WTC11 (cell line): ENCODE measurements at regions not wholly inside any gene's neighbourhood (a gene's known extent, or its start where the extent isn't known, plus 50 kb on each side); places are given as distances from the start of the nearest gene placed in this dataset.
A peak's percentile ranks its signal among the peaks of the same experiment; 100 is the strongest.

Source experiments
- ATAC-seq: fragments of 200-7000 bp; cut with Tn5 transposase; 2 replicates; pipeline ENCODE4 v1.10.0; 2021; ENCODE audit warnings: mild to moderate bottlenecking, moderate library complexity
- CTCF ChIA-PET: fragments of 300-600 bp; sonication (Branson Sonifier 250); formaldehyde crosslinking; loops from one replicate; lab custom pipeline; 2021; ENCODE audit warnings: antibody characterized with exemption; lab: Charles Lee
- POLR2A ChIA-PET: fragments of 350-600 bp; sonication (Branson Sonifier 250); formaldehyde crosslinking; loops from one replicate; lab custom pipeline; 2021; ENCODE audit warnings: antibody characterized with exemption; lab: Charles Lee
- DNase-seq: peaks from one replicate; pipeline ENCODE4 v3.0.0; 2021; ENCODE audit warnings: low spot score
- H3K27ac Mint-ChIP-seq: 2 replicates; pipeline ENCODE4 v1.8.0; 2021; ENCODE audit warnings: mixed read lengths
- H3K27me3 Mint-ChIP-seq: 2 replicates; pipeline ENCODE4 v1.8.0; 2021; ENCODE audit warnings: low read depth, mild to moderate bottlenecking, moderate library complexity, mixed read lengths
- H3K36me3 Mint-ChIP-seq: 2 replicates; pipeline ENCODE4 v1.8.0; 2021; ENCODE audit warnings: mixed read lengths
- H3K4me1 Mint-ChIP-seq: 2 replicates; pipeline ENCODE4 v1.8.0; 2022; ENCODE audit warnings: mixed read lengths
- H3K4me3 Mint-ChIP-seq: 2 replicates; pipeline ENCODE4 v1.8.0; 2021; ENCODE audit warnings: mild to moderate bottlenecking, moderate library complexity, mixed read lengths
- H3K9me3 Mint-ChIP-seq: 2 replicates; pipeline ENCODE4 v1.8.0; 2021; ENCODE audit warnings: mixed read lengths
- ELF4 ChIP-seq: sonication (generic); formaldehyde crosslinking; IDR thresholded peaks from 2 replicates; pipeline ENCODE4 v1.8.1; 2022; ENCODE audit warnings: low read depth, mild to moderate bottlenecking, moderate library complexity, missing genetic modification reagents
- ETV6 ChIP-seq: sonication (generic); formaldehyde crosslinking; IDR thresholded peaks from 2 replicates; pipeline ENCODE4 v1.8.1; 2022; ENCODE audit warnings: mild to moderate bottlenecking, missing genetic modification reagents
- JAZF1 ChIP-seq: fragments of 250-450 bp; sonication (Bioruptor Pico); IDR thresholded peaks from 2 replicates; pipeline ENCODE4 v1.9.0; 2021; ENCODE audit warnings: moderate library complexity, mild to moderate bottlenecking, inconsistent platforms
- KAT7 ChIP-seq: sonication (generic); formaldehyde crosslinking; IDR thresholded peaks from 2 replicates; pipeline ENCODE4 v1.8.1; 2023; ENCODE audit warnings: missing genetic modification reagents, mild to moderate bottlenecking, borderline replicate concordance
- SMAD3 ChIP-seq: sonication (generic); formaldehyde crosslinking; IDR thresholded peaks from 2 replicates; pipeline ENCODE4 v1.8.0; 2022; ENCODE audit warnings: missing genetic modification reagents, mild to moderate bottlenecking, borderline replicate concordance
- TCF7 ChIP-seq: sonication (generic); formaldehyde crosslinking; IDR thresholded peaks from 2 replicates; pipeline ENCODE4 v1.8.0; 2022; ENCODE audit warnings: mild to moderate bottlenecking, low read depth, missing genetic modification reagents, moderate library complexity
- TF ChIP-seq, protein P1 (sequence below): fragments of 250-450 bp; sonication (Bioruptor Pico); IDR thresholded peaks from 2 replicates; pipeline ENCODE4 v1.8.0; 2021; ENCODE audit warnings: mild to moderate bottlenecking
- TF ChIP-seq, protein P2 (sequence below): sonication (generic); formaldehyde crosslinking; IDR thresholded peaks from 2 replicates; pipeline ENCODE4 v1.8.1; 2023; ENCODE audit warnings: mild to moderate bottlenecking, missing genetic modification reagents, borderline replicate concordance
- TF ChIP-seq, protein P3 (sequence below): fragments of 250-450 bp; sonication (Bioruptor Pico); IDR thresholded peaks from 2 replicates; pipeline ENCODE4 v1.9.0; 2021; ENCODE audit warnings: mild to moderate bottlenecking
- TF ChIP-seq, protein P4 (sequence below): sonication (generic); formaldehyde crosslinking; conservative IDR thresholded peaks from 2 replicates; pipeline ENCODE4 v1.8.1; 2023; ENCODE audit warnings: mild to moderate bottlenecking, low read depth, missing genetic modification reagents, moderate library complexity
- TF ChIP-seq, protein P5 (sequence below): sonication (generic); formaldehyde crosslinking; IDR thresholded peaks from 2 replicates; pipeline ENCODE4 v1.8.0; 2022; ENCODE audit warnings: mild to moderate bottlenecking, missing genetic modification reagents

DNA sequence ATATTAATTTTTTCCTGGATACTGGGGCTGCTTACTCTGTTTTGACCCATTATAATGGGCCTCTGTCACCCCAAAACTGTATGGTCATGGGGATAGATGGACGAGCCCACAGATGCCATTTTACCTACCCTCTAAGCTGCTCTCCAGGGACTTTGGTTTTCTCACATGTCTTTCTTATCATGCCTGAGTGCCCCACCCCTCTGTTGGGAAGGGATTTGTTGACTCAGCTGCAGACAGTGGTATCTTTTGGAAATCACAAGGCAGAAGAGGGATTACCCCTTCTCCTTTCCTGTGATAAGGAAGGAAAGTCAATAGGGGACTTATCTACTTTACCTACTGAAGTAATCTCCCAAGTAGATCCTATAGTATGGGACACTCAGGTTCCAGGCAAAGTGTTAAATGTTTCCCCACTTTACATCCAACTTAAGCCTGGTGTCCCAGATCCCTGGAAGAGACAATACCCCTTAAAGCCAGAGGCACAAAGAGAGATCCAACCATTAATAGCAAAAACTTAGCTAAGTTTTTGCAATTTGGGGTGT, 182.7 kb downstream of the RNF152 start:
- ChIA-PET POLR2A (no interaction called here), CTCF (no interaction called here)
- no peak for TF ChIP-seq KAT7 (CRISPR knock-in tag)
- TF ChIP-seq JAZF1: no peak
- TF ChIP-seq, protein P1, sequence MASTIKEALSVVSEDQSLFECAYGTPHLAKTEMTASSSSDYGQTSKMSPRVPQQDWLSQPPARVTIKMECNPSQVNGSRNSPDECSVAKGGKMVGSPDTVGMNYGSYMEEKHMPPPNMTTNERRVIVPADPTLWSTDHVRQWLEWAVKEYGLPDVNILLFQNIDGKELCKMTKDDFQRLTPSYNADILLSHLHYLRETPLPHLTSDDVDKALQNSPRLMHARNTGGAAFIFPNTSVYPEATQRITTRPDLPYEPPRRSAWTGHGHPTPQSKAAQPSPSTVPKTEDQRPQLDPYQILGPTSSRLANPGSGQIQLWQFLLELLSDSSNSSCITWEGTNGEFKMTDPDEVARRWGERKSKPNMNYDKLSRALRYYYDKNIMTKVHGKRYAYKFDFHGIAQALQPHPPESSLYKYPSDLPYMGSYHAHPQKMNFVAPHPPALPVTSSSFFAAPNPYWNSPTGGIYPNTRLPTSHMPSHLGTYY (CRISPR knock-in tag): no peak
- TF ChIP-seq, protein P2, sequence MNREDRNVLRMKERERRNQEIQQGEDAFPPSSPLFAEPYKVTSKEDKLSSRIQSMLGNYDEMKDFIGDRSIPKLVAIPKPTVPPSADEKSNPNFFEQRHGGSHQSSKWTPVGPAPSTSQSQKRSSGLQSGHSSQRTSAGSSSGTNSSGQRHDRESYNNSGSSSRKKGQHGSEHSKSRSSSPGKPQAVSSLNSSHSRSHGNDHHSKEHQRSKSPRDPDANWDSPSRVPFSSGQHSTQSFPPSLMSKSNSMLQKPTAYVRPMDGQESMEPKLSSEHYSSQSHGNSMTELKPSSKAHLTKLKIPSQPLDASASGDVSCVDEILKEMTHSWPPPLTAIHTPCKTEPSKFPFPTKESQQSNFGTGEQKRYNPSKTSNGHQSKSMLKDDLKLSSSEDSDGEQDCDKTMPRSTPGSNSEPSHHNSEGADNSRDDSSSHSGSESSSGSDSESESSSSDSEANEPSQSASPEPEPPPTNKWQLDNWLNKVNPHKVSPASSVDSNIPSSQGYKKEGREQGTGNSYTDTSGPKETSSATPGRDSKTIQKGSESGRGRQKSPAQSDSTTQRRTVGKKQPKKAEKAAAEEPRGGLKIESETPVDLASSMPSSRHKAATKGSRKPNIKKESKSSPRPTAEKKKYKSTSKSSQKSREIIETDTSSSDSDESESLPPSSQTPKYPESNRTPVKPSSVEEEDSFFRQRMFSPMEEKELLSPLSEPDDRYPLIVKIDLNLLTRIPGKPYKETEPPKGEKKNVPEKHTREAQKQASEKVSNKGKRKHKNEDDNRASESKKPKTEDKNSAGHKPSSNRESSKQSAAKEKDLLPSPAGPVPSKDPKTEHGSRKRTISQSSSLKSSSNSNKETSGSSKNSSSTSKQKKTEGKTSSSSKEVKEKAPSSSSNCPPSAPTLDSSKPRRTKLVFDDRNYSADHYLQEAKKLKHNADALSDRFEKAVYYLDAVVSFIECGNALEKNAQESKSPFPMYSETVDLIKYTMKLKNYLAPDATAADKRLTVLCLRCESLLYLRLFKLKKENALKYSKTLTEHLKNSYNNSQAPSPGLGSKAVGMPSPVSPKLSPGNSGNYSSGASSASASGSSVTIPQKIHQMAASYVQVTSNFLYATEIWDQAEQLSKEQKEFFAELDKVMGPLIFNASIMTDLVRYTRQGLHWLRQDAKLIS (CRISPR knock-in tag): no peak
- TF ChIP-seq ELF4 (CRISPR knock-in tag): no peak
- TF ChIP-seq, protein P3, sequence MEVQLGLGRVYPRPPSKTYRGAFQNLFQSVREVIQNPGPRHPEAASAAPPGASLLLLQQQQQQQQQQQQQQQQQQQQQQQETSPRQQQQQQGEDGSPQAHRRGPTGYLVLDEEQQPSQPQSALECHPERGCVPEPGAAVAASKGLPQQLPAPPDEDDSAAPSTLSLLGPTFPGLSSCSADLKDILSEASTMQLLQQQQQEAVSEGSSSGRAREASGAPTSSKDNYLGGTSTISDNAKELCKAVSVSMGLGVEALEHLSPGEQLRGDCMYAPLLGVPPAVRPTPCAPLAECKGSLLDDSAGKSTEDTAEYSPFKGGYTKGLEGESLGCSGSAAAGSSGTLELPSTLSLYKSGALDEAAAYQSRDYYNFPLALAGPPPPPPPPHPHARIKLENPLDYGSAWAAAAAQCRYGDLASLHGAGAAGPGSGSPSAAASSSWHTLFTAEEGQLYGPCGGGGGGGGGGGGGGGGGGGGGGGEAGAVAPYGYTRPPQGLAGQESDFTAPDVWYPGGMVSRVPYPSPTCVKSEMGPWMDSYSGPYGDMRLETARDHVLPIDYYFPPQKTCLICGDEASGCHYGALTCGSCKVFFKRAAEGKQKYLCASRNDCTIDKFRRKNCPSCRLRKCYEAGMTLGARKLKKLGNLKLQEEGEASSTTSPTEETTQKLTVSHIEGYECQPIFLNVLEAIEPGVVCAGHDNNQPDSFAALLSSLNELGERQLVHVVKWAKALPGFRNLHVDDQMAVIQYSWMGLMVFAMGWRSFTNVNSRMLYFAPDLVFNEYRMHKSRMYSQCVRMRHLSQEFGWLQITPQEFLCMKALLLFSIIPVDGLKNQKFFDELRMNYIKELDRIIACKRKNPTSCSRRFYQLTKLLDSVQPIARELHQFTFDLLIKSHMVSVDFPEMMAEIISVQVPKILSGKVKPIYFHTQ (CRISPR knock-in tag): no peak
- TF ChIP-seq, protein P4, sequence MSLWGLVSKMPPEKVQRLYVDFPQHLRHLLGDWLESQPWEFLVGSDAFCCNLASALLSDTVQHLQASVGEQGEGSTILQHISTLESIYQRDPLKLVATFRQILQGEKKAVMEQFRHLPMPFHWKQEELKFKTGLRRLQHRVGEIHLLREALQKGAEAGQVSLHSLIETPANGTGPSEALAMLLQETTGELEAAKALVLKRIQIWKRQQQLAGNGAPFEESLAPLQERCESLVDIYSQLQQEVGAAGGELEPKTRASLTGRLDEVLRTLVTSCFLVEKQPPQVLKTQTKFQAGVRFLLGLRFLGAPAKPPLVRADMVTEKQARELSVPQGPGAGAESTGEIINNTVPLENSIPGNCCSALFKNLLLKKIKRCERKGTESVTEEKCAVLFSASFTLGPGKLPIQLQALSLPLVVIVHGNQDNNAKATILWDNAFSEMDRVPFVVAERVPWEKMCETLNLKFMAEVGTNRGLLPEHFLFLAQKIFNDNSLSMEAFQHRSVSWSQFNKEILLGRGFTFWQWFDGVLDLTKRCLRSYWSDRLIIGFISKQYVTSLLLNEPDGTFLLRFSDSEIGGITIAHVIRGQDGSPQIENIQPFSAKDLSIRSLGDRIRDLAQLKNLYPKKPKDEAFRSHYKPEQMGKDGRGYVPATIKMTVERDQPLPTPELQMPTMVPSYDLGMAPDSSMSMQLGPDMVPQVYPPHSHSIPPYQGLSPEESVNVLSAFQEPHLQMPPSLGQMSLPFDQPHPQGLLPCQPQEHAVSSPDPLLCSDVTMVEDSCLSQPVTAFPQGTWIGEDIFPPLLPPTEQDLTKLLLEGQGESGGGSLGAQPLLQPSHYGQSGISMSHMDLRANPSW (CRISPR knock-in tag): no peak
- TF ChIP-seq, all 79 proteins: peak for 0
- Mint-ChIP-seq H3K4me3 (no peak overlapping the region), H3K27me3 (peaks cover 31% of the 10 kb centered on the region), H3K9me3 (peaks cover 15% of the 10 kb centered on the region), H3K4me1 (peaks cover 4% of the 10 kb centered on the region), H3K36me3 (0 out of 2 replicates have a peak, but pooled peaks cover 9% of the 10 kb centered on the region), H3K27ac (no peak overlapping the region)
- DNase-seq (no peak), ATAC-seq (no peak)

DNA sequence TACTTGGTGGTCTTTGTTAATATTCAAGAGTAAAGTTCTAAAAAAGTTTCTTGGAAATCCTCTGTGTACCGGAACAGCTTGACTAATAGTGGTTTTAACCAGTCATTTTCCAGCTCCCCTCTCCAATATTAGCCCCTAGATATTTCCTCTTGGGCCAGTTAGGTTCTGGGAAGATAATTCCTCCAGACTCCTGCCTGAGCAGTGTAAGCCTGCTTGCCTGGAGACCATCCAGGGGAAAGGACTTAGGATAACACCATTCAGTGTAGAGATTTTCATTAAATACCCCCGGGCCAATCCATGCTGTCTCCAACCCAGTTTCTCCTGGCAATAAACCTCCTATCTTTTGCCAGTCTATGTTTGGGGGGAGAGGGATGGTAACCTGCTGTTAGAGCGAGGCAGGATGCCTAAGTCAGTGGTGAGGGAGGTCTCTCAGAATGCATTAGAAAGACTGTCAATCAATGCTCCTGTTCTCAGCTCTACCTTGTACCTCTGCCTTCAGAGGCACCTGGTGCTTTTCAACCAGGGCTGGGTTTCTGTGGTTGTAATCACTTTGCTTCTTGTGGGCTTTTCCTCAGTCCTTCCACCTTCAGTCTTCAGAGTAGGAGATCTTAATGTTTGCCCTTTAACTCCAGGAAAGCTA, 186.4 kb downstream of the RNF152 start:
- CTCF ChIA-PET: no interaction called here
- TF ChIP-seq TCF7 (CRISPR knock-in tag): no peak
- TF ChIP-seq ETV6 (CRISPR knock-in tag): no peak
- no peak for TF ChIP-seq SMAD3 (CRISPR knock-in tag)
- TF ChIP-seq, protein P5, sequence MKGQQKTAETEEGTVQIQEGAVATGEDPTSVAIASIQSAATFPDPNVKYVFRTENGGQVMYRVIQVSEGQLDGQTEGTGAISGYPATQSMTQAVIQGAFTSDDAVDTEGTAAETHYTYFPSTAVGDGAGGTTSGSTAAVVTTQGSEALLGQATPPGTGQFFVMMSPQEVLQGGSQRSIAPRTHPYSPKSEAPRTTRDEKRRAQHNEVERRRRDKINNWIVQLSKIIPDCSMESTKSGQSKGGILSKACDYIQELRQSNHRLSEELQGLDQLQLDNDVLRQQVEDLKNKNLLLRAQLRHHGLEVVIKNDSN (CRISPR knock-in tag): no peak
- H3K27me3 Mint-ChIP-seq: peaks cover 31% of the 10 kb centered on the region
- peaks cover 15% of the 10 kb centered on the region for H3K9me3 Mint-ChIP-seq
- POLR2A ChIA-PET: no interaction called here
- H3K36me3 Mint-ChIP-seq: 0 out of 2 replicates have a peak, but pooled peaks cover 9% of the 10 kb centered on the region
- H3K27ac Mint-ChIP-seq: no peak overlapping the region
- ATAC-seq: peak; percentile 63
- H3K4me1 Mint-ChIP-seq: peaks cover 4% of the 10 kb centered on the region
- H3K4me3 Mint-ChIP-seq: no peak overlapping the region
- DNase-seq: no peak
